ENCODE measurements at regions not wholly inside any gene's neighbourhood (a gene's known extent, or its start where the extent isn't known, plus 50 kb on each side); places are given as distances from the start of the nearest gene placed in this dataset.

- CTCF ChIA-PET, result no interaction called here
- no peak for ATAC-seq (replicated peaks in 1 of 4)
- no CpG with 5 or more reads among the region's 6 CpGs for WGBS (ENCODE audit: insufficient coverage)
Measured at GRCh38 chr3:99249627-99250026, 348.1 kb upstream of the DCBLD2 start.

GRCh38 chr3:99248913-99249312, 347.4 kb upstream of the DCBLD2 start:
- no peaks in the 10 kb centered on the region for H3K27me3 ChIP-seq (replicated peaks in 1 of 2; ENCODE audit: control insufficient read depth in 2 of 2, extremely low read depth in 1 of 2, insufficient read depth in 2 of 2, low read length in 1 of 2)
- ChIA-PET POLR2A (no interaction called here), CTCF (no interaction called here)
- WGBS (ENCODE audit: insufficient coverage), result no CpG with 5 or more reads among the region's 1 CpG
- Mint-ChIP-seq H3K36me3 (no peaks in the 10 kb centered on the region), H3K27ac (no peak overlapping the region), H3K27me3 (no peaks in the 10 kb centered on the region), H3K9me3 (peaks cover 0 to 3% (median 0%) of the 10 kb centered on the region in 3 donors), H3K4me1 (no peaks in the 10 kb centered on the region), H3K4me3 (no peak overlapping the region)
- no peak overlapping the region for H3K27ac ChIP-seq (ENCODE audit: low read length)
- no peaks in the 10 kb centered on the region for H3K36me3 ChIP-seq (ENCODE audit: control insufficient read depth in 2 of 2, extremely low read depth in 1 of 2, insufficient read depth in 1 of 2, low read length in 1 of 2)
- ATAC-seq (replicated peaks in 1 of 4), result no peak
- no peak overlapping the region for H3K4me3 ChIP-seq (ENCODE audit: control insufficient read depth in 1 of 2, extremely low read depth in 1 of 2, low read length in 1 of 2)
- no peak for DNase-seq
- H3K9me3 ChIP-seq, result no peaks in the 10 kb centered on the region
- H3K4me1 ChIP-seq (ENCODE audit: control insufficient read depth in 1 of 2, extremely low read depth in 1 of 2, insufficient read depth in 2 of 2, low read length in 2 of 2), result no peaks in the 10 kb centered on the region

More at GRCh38 chr3:99249627-99250026, 348.1 kb upstream of the DCBLD2 start:
- no peak for DNase-seq
- Mint-ChIP-seq H3K27me3 (no peaks in the 10 kb centered on the region), H3K27ac (no peak overlapping the region), H3K4me3 (no peak overlapping the region), H3K4me1 (no peaks in the 10 kb centered on the region), H3K36me3 (no peaks in the 10 kb centered on the region), H3K9me3 (peaks cover 0 to 3% (median 0%) of the 10 kb centered on the region in 3 donors)
- POLR2A ChIA-PET, result no interaction called here
- Histone ChIP-seq H3K27ac (ENCODE audit: low read length) (no peak overlapping the region), H3K4me1 (ENCODE audit: control insufficient read depth in 1 of 2, extremely low read depth in 1 of 2, insufficient read depth in 2 of 2, low read length in 2 of 2) (no peaks in the 10 kb centered on the region), H3K9me3 (no peaks in the 10 kb centered on the region), H3K27me3 (replicated peaks in 1 of 2; ENCODE audit: control insufficient read depth in 2 of 2, extremely low read depth in 1 of 2, insufficient read depth in 2 of 2, low read length in 1 of 2) (no peaks in the 10 kb centered on the region), H3K36me3 (ENCODE audit: control insufficient read depth in 2 of 2, extremely low read depth in 1 of 2, insufficient read depth in 1 of 2, low read length in 1 of 2) (no peaks in the 10 kb centered on the region), H3K4me3 (ENCODE audit: control insufficient read depth in 1 of 2, extremely low read depth in 1 of 2, low read length in 1 of 2) (no peak overlapping the region)

DNA sequence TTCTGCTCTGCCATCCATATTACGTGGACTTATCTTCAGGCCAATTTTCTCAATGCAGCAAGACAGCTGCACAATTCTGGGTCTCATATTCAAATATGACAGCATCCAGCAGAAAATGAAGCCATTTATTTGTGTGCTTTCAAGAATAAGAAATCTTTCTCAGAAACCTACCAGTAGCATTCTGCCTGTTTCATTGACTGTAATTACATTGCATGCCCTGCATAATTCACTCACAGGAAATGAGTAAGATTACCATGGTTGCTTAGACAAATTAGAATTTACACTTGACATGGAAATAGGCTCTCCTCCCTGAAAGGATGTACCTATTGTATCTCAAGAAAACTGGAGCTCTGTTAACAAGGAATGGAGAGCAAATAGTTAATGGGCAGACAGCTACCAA, 346.6 kb upstream of the DCBLD2 start:
- H3K4me3 Mint-ChIP-seq, result no peak overlapping the region
- H3K9me3 Mint-ChIP-seq, result peaks cover 0 to 3% (median 0%) of the 10 kb centered on the region in 3 donors
- H3K36me3 Mint-ChIP-seq, result no peaks in the 10 kb centered on the region
- Histone ChIP-seq H3K4me3 (ENCODE audit: control insufficient read depth in 1 of 2, extremely low read depth in 1 of 2, low read length in 1 of 2) (no peak overlapping the region), H3K4me1 (ENCODE audit: control insufficient read depth in 1 of 2, extremely low read depth in 1 of 2, insufficient read depth in 2 of 2, low read length in 2 of 2) (no peaks in the 10 kb centered on the region), H3K27me3 (replicated peaks in 1 of 2; ENCODE audit: control insufficient read depth in 2 of 2, extremely low read depth in 1 of 2, insufficient read depth in 2 of 2, low read length in 1 of 2) (no peaks in the 10 kb centered on the region), H3K9me3 (no peaks in the 10 kb centered on the region), H3K27ac (ENCODE audit: low read length) (no peak overlapping the region), H3K36me3 (ENCODE audit: control insufficient read depth in 2 of 2, extremely low read depth in 1 of 2, insufficient read depth in 1 of 2, low read length in 1 of 2) (no peaks in the 10 kb centered on the region)
- POLR2A ChIA-PET, result no interaction called here
- DNase-seq (no peak), ATAC-seq (replicated peaks in 1 of 4) (no peak)
- no peaks in the 10 kb centered on the region for H3K27me3 Mint-ChIP-seq
- CTCF ChIA-PET, result no interaction called here
- no peak overlapping the region for H3K27ac Mint-ChIP-seq
- 60% methylated on average over 1 of the region's 1 CpG for WGBS (ENCODE audit: insufficient coverage)
- no peaks in the 10 kb centered on the region for H3K4me1 Mint-ChIP-seq

DNA sequence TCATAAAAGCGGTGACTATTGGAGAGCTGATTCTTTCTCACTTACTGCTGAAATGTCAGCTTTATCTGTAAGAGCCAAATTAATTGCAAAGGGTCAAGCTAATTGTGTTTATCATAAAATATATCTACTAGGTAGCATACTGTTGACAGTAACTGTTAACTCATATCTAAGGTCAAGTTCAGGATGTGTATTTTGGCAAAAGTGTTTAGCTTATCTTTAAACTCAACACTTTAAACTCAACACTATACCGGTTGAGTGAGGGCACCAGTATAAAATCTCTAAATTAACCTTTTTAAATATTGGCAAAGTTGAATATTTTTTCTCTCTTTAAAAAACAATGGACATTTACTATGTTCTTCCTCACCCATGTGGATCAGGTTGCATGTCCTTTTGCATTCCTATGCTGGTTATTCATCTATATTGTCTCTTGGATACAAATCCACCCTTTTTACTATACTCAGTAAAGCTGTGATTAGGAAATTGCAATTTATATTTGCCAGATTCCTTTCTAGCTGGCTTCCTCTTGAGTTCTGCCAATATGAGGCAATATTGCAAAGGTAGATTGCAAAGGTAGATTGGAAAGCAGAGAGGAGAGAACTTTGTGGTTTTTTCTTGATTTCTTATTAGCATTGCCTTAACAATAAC, 344.6 kb upstream of the DCBLD2 start:
- ChIA-PET CTCF (no interaction called here), POLR2A (no interaction called here)
- Histone ChIP-seq H3K27me3 (replicated peaks in 1 of 2; ENCODE audit: control insufficient read depth in 2 of 2, extremely low read depth in 1 of 2, insufficient read depth in 2 of 2, low read length in 1 of 2) (no peaks in the 10 kb centered on the region), H3K4me3 (ENCODE audit: control insufficient read depth in 1 of 2, extremely low read depth in 1 of 2, low read length in 1 of 2) (no peak overlapping the region), H3K4me1 (ENCODE audit: control insufficient read depth in 1 of 2, extremely low read depth in 1 of 2, insufficient read depth in 2 of 2, low read length in 2 of 2) (no peaks in the 10 kb centered on the region), H3K27ac (ENCODE audit: low read length) (no peak overlapping the region), H3K36me3 (ENCODE audit: control insufficient read depth in 2 of 2, extremely low read depth in 1 of 2, insufficient read depth in 1 of 2, low read length in 1 of 2) (no peaks in the 10 kb centered on the region), H3K9me3 (no peaks in the 10 kb centered on the region)
- H3K4me1 Mint-ChIP-seq, result no peaks in the 10 kb centered on the region
- H3K27ac Mint-ChIP-seq, result no peak overlapping the region
- no peaks in the 10 kb centered on the region for H3K36me3 Mint-ChIP-seq
- DNase-seq (no peak), ATAC-seq (replicated peaks in 1 of 4) (no peak)
- WGBS (ENCODE audit: insufficient coverage), result no CpG with 5 or more reads among the region's 2 CpGs
- H3K9me3 Mint-ChIP-seq, result peaks cover 0 to 3% (median 0%) of the 10 kb centered on the region in 3 donors
- no peak overlapping the region for H3K4me3 Mint-ChIP-seq
- H3K27me3 Mint-ChIP-seq, result no peaks in the 10 kb centered on the region

GRCh38 chr3:99242271-99242670, 340.8 kb upstream of the DCBLD2 start:
- Mint-ChIP-seq H3K4me3 (no peak overlapping the region), H3K36me3 (no peaks in the 10 kb centered on the region), H3K27me3 (no peaks in the 10 kb centered on the region), H3K9me3 (peaks cover 0 to 3% (median 0%) of the 10 kb centered on the region in 3 donors), H3K4me1 (no peaks in the 10 kb centered on the region), H3K27ac (no peak overlapping the region)
- CTCF ChIA-PET, result no interaction called here
- H3K27ac ChIP-seq (ENCODE audit: low read length), result no peak overlapping the region
- H3K4me3 ChIP-seq (ENCODE audit: control insufficient read depth in 1 of 2, extremely low read depth in 1 of 2, low read length in 1 of 2), result no peak overlapping the region
- H3K4me1 ChIP-seq (ENCODE audit: control insufficient read depth in 1 of 2, extremely low read depth in 1 of 2, insufficient read depth in 2 of 2, low read length in 2 of 2), result no peaks in the 10 kb centered on the region
- ATAC-seq (replicated peaks in 1 of 4) (no peak), DNase-seq (no peak)
- no peaks in the 10 kb centered on the region for H3K27me3 ChIP-seq (replicated peaks in 1 of 2; ENCODE audit: control insufficient read depth in 2 of 2, extremely low read depth in 1 of 2, insufficient read depth in 2 of 2, low read length in 1 of 2)
- 83% methylated on average over 2 of the region's 2 CpGs for WGBS (ENCODE audit: insufficient coverage)
- POLR2A ChIA-PET, result no interaction called here
- no peaks in the 10 kb centered on the region for H3K9me3 ChIP-seq
- H3K36me3 ChIP-seq (ENCODE audit: control insufficient read depth in 2 of 2, extremely low read depth in 1 of 2, insufficient read depth in 1 of 2, low read length in 1 of 2), result no peaks in the 10 kb centered on the region

- H3K36me3 ChIP-seq (ENCODE audit: control insufficient read depth in 2 of 2, extremely low read depth in 1 of 2, insufficient read depth in 1 of 2, low read length in 1 of 2), result no peaks in the 10 kb centered on the region
- Mint-ChIP-seq H3K4me3 (no peak overlapping the region), H3K4me1 (no peaks in the 10 kb centered on the region), H3K27ac (no peak overlapping the region), H3K27me3 (no peaks in the 10 kb centered on the region), H3K9me3 (peaks cover 0 to 4% (median 0%) of the 10 kb centered on the region in 3 donors), H3K36me3 (no peaks in the 10 kb centered on the region)
- ChIA-PET POLR2A (no interaction called here), CTCF (no interaction called here)
- no peak overlapping the region for H3K4me3 ChIP-seq (ENCODE audit: control insufficient read depth in 1 of 2, extremely low read depth in 1 of 2, low read length in 1 of 2)
- DNase-seq (no peak), ATAC-seq (replicated peaks in 1 of 4) (no peak)
- H3K4me1 ChIP-seq (ENCODE audit: control insufficient read depth in 1 of 2, extremely low read depth in 1 of 2, insufficient read depth in 2 of 2, low read length in 2 of 2), result no peaks in the 10 kb centered on the region
- H3K9me3 ChIP-seq, result no peaks in the 10 kb centered on the region
- no peaks in the 10 kb centered on the region for H3K27me3 ChIP-seq (replicated peaks in 1 of 2; ENCODE audit: control insufficient read depth in 2 of 2, extremely low read depth in 1 of 2, insufficient read depth in 2 of 2, low read length in 1 of 2)
- no peak overlapping the region for H3K27ac ChIP-seq (ENCODE audit: low read length)
- 22% methylated on average over 2 of the region's 2 CpGs for WGBS (ENCODE audit: insufficient coverage)
Measured at GRCh38 chr3:99240700-99241099, 339.2 kb upstream of the DCBLD2 start.

GRCh38 chr3:99236576-99236975, 335.1 kb upstream of the DCBLD2 start:
- Mint-ChIP-seq H3K27me3 (no peaks in the 10 kb centered on the region), H3K4me3 (no peak overlapping the region), H3K36me3 (no peaks in the 10 kb centered on the region), H3K9me3 (peaks cover 0 to 4% (median 3%) of the 10 kb centered on the region in 3 donors), H3K27ac (no peak overlapping the region), H3K4me1 (no peaks in the 10 kb centered on the region)
- Histone ChIP-seq H3K4me3 (ENCODE audit: control insufficient read depth in 1 of 2, extremely low read depth in 1 of 2, low read length in 1 of 2) (no peak overlapping the region), H3K36me3 (ENCODE audit: control insufficient read depth in 2 of 2, extremely low read depth in 1 of 2, insufficient read depth in 1 of 2, low read length in 1 of 2) (no peaks in the 10 kb centered on the region), H3K4me1 (ENCODE audit: control insufficient read depth in 1 of 2, extremely low read depth in 1 of 2, insufficient read depth in 2 of 2, low read length in 2 of 2) (no peaks in the 10 kb centered on the region), H3K9me3 (no peaks in the 10 kb centered on the region), H3K27ac (ENCODE audit: low read length) (no peak overlapping the region), H3K27me3 (replicated peaks in 1 of 2; ENCODE audit: control insufficient read depth in 2 of 2, extremely low read depth in 1 of 2, insufficient read depth in 2 of 2, low read length in 1 of 2) (no peaks in the 10 kb centered on the region)
- CTCF ChIA-PET, result no interaction called here
- POLR2A ChIA-PET, result no interaction called here
- DNase-seq (no peak), ATAC-seq (replicated peaks in 1 of 4) (no peak)
